ENCODE measurements at regions not wholly inside any gene's neighbourhood (a gene's known extent, or its start where the extent isn't known, plus 50 kb on each side); places are given as distances from the start of the nearest gene placed in this dataset.

GRCh38 chr6:23034926-23035325, 465.6 kb downstream of the HDGFL1 start:
- ChIA-PET POLR2A (no interaction called here), RAD21 (ENCODE audit: low non-redundant PET in 1 of 2, low total read pairs in 2 of 2, uncharacterized antibody in 2 of 2, unreplicated experiment in 2 of 2) (no interaction called here), CTCF (no interaction called here)
- Histone ChIP-seq H3K9me2 (ENCODE audit: insufficient read depth) (no peaks in the 10 kb centered on the region), H3K4me3 (replicated peaks in 1 of 2; ENCODE audit: low read depth in 1 of 2, low read length in 2 of 2) (no peak overlapping the region), H3K27ac (ENCODE audit: low read depth, low read length) (no peak overlapping the region), H3K4me1 (ENCODE audit: control insufficient read depth in 1 of 2, insufficient read depth in 2 of 2, low read length in 2 of 2) (no peaks in the 10 kb centered on the region), H3K36me3 (ENCODE audit: control insufficient read depth in 1 of 2, insufficient read depth in 2 of 2, low read length in 2 of 2) (no peaks in the 10 kb centered on the region), H3K79me2 (ENCODE audit: insufficient read depth, low read length) (no peaks in the 10 kb centered on the region), H2AFZ (ENCODE audit: low read depth, low read length, poor library complexity, severe bottlenecking) (no peak overlapping the region), H3K9ac (ENCODE audit: low read length) (no peak overlapping the region), H3K4me2 (ENCODE audit: low read length) (no peak overlapping the region), H4K20me1 (ENCODE audit: insufficient read depth) (no peaks in the 10 kb centered on the region), H3K9me3 (ENCODE audit: control insufficient read depth in 1 of 2, insufficient read depth in 1 of 2, low read depth in 1 of 2, low read length in 2 of 2) (no peaks in the 10 kb centered on the region; a peak in 1 of 4 replicates), H3K27me3 (ENCODE audit: insufficient read depth, low read length) (no peaks in the 10 kb centered on the region)
- intact Hi-C loops (cut with micrococcal nuclease), result no loop called here
- TF ChIP-seq SIN3A (IDR thresholded peaks at IDR 0.05; ENCODE audit: low read depth) (no peak), JUND (IDR thresholded peaks at IDR 0.05) (no peak), ZNF274 (IDR thresholded peaks at IDR 0.05; ENCODE audit: low read depth, low read length) (no peak), CEBPB (IDR thresholded peaks at IDR 0.05; ENCODE audit: low read depth) (no peak)
- DNase-seq (ENCODE audit: low read depth, low spot score), result no peak
- no peak for ATAC-seq
- no TSS peak for BruUV-seq (replicated peaks)

DNA sequence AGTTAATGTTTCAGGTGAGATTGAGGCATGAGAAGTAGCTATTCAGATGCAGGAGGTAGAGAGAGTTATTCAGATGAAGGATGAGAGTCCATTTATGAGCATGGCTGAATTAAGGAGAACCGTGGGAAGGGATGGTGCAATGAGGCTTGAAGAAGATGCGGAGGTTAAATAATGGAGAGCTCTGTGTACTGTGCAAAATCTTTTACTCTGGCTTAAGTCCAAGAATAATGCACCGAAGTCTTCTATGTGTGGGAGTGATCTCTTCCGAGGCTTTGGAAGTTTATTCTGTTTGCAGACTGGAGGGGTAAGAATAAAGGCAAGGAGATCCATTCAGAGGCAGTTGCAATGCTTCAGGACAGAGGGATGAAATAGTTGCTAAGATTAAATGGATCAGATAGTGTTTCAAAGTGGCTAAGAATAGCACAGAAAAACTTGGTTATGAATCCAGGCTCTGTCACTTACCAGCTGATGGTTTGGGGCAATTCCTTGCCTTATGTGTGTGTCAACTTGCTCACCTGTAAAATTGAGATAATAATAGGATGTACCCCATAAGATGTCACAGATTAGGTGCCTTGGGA, 467.1 kb downstream of the HDGFL1 start:
- CTCF ChIA-PET, result no interaction called here
- TF ChIP-seq, protein P1, sequence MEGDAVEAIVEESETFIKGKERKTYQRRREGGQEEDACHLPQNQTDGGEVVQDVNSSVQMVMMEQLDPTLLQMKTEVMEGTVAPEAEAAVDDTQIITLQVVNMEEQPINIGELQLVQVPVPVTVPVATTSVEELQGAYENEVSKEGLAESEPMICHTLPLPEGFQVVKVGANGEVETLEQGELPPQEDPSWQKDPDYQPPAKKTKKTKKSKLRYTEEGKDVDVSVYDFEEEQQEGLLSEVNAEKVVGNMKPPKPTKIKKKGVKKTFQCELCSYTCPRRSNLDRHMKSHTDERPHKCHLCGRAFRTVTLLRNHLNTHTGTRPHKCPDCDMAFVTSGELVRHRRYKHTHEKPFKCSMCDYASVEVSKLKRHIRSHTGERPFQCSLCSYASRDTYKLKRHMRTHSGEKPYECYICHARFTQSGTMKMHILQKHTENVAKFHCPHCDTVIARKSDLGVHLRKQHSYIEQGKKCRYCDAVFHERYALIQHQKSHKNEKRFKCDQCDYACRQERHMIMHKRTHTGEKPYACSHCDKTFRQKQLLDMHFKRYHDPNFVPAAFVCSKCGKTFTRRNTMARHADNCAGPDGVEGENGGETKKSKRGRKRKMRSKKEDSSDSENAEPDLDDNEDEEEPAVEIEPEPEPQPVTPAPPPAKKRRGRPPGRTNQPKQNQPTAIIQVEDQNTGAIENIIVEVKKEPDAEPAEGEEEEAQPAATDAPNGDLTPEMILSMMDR (IDR thresholded peaks at IDR 0.05 in 2 of 3, conservative IDR thresholded peaks at IDR 0.05 in 1 of 3; ENCODE audit: borderline replicate concordance in 1 of 3, insufficient read depth in 1 of 3, low read depth in 2 of 3, low read length in 2 of 3), result no peak
- TF ChIP-seq ELF1 (IDR thresholded peaks at IDR 0.05; ENCODE audit: borderline replicate concordance, low read depth) (no peak), YY1 (IDR thresholded peaks at IDR 0.05; ENCODE audit: extremely low read depth, insufficient replicate concordance, low read depth, low read length) (no peak), TCF7L2 (IDR thresholded peaks at IDR 0.05; ENCODE audit: borderline replicate concordance, extremely low read depth, insufficient read depth, insufficient read length) (no peak), EGR1 (IDR thresholded peaks at IDR 0.05; ENCODE audit: low read depth) (no peak), ZNF274 (IDR thresholded peaks at IDR 0.05; ENCODE audit: low read depth, low read length) (no peak), FOSL1 (IDR thresholded peaks at IDR 0.05; ENCODE audit: low read depth) (no peak), RAD21 (IDR thresholded peaks at IDR 0.05; ENCODE audit: low read depth) (no peak), REST (IDR thresholded peaks at IDR 0.05; ENCODE audit: low read depth) (no peak)
- TF ChIP-seq, protein P2, sequence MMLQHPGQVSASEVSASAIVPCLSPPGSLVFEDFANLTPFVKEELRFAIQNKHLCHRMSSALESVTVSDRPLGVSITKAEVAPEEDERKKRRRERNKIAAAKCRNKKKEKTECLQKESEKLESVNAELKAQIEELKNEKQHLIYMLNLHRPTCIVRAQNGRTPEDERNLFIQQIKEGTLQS (IDR thresholded peaks at IDR 0.05), result no peak

More for the DNA sequence above, 467.1 kb downstream of the HDGFL1 start:
- no TSS peak for BruUV-seq (replicated peaks)
- POLR2A ChIA-PET, result no interaction called here
- Histone ChIP-seq H2AFZ (ENCODE audit: low read depth, low read length, poor library complexity, severe bottlenecking) (no peak overlapping the region), H4K20me1 (ENCODE audit: insufficient read depth) (no peaks in the 10 kb centered on the region), H3K79me2 (ENCODE audit: insufficient read depth, low read length) (no peaks in the 10 kb centered on the region), H3K9me2 (ENCODE audit: insufficient read depth) (no peaks in the 10 kb centered on the region), H3K36me3 (ENCODE audit: control insufficient read depth in 1 of 2, insufficient read depth in 2 of 2, low read length in 2 of 2) (no peaks in the 10 kb centered on the region), H3K4me1 (ENCODE audit: control insufficient read depth in 1 of 2, insufficient read depth in 2 of 2, low read length in 2 of 2) (no peaks in the 10 kb centered on the region), H3K27me3 (ENCODE audit: insufficient read depth, low read length) (no peaks in the 10 kb centered on the region), H3K9me3 (ENCODE audit: control insufficient read depth in 1 of 2, insufficient read depth in 1 of 2, low read depth in 1 of 2, low read length in 2 of 2) (peaks cover 0 to 4% of the 10 kb centered on the region in 2 experiments; a peak in 1 of 4 replicates), H3K4me2 (ENCODE audit: low read length) (no peak overlapping the region), H3K27ac (ENCODE audit: low read depth, low read length) (no peak overlapping the region), H3K9ac (ENCODE audit: low read length) (no peak overlapping the region), H3K4me3 (replicated peaks in 1 of 2; ENCODE audit: low read depth in 1 of 2, low read length in 2 of 2) (no peak overlapping the region)
- RAD21 ChIA-PET (ENCODE audit: low non-redundant PET in 1 of 2, low total read pairs in 2 of 2, uncharacterized antibody in 2 of 2, unreplicated experiment in 2 of 2), result no interaction called here
- intact Hi-C loops (cut with micrococcal nuclease), result no loop called here
- no peak for ATAC-seq
- DNase-seq (ENCODE audit: low read depth, low spot score), result no peak
